ENCODE measurements at regions not wholly inside any gene's neighbourhood (a gene's known extent, or its start where the extent isn't known, plus 50 kb on each side); places are given as distances from the start of the nearest gene placed in this dataset.

DNA sequence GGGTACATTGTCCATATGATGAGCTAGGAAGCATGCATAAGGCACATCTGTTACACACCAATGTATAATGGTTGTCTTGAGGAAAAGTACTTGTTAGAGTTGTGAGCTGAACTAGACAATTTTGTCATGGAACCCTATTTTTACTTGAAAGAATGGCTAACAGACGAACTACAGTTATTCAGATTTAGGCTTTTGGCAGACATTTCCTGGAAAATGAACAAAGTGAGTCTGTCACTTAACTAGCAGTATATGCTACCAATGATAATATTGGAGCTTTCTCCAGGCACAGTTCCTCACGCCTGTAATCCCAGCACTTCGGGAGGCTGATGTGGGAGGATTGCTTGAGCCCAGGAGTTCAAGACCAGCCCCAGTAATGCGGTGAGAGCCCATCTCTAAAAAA lies 61.9 kb upstream of the SLC25A43 start (continued):
- TF ChIP-seq ASH2L (IDR thresholded peaks at IDR 0.05; ENCODE audit: low read length) = no peak
- TF ChIP-seq BCL11A (IDR thresholded peaks at IDR 0.05; ENCODE audit: low read depth in 2 of 2, low read length in 2 of 2) = no peak
- no peak for TF ChIP-seq RNF2 (IDR thresholded peaks at IDR 0.05; ENCODE audit: borderline replicate concordance, low read depth, low read length, missing control alignments, poor library complexity, severe bottlenecking)
- TF ChIP-seq SIRT6 (IDR thresholded peaks at IDR 0.05; ENCODE audit: low read length) = no peak
- no peak for TF ChIP-seq BRCA1 (IDR thresholded peaks at IDR 0.05; ENCODE audit: low read depth, low read length)
- no peak for TF ChIP-seq RXRA (IDR thresholded peaks at IDR 0.05; ENCODE audit: insufficient read depth, low read depth, low read length)
- TF ChIP-seq NANOG (IDR thresholded peaks at IDR 0.05; ENCODE audit: insufficient read depth, low read depth, low read length, poor library complexity, severe bottlenecking) = no peak

All from H1 (cell line).